A673 (cell line): ENCODE measurements at regions not wholly inside any gene's neighbourhood (a gene's known extent, or its start where the extent isn't known, plus 50 kb on each side); places are given as distances from the start of the nearest gene placed in this dataset.

Experiments
- BruUV-seq: library from RNA; stranded (reverse); fragments of 400-500 nt; replicated peaks from 2 replicates; lab custom pipeline; 2021; lab: Mats Ljungman, UMichigan
- CTCF ChIA-PET: fragments of 300-600 bp; sonication (Branson Sonifier 250); formaldehyde crosslinking; loops from one replicate; lab custom pipeline; 2022; ENCODE audit warnings: antibody characterized with exemption; lab: Charles Lee
- POLR2A ChIA-PET: fragments of 300-600 bp; sonication (Branson Sonifier 250); formaldehyde crosslinking; loops from one replicate; lab custom pipeline; 2022; ENCODE audit warnings: antibody characterized with exemption; ENCODE audit not compliant: low non-redundant PET; lab: Charles Lee
- DNase-seq: peaks from one replicate; pipeline ENCODE4 v3.0.0-alpha.2; 2015; ENCODE audit warnings: low spot score
- H3K27ac ChIP-seq: fragments of 200-600 bp; sonication (generic); 2 replicates; pipeline ENCODE4 v1.5.1; 2016; ENCODE audit warnings: mixed run types, low read depth, mild to moderate bottlenecking, mixed read lengths, antibody characterized with exemption, low read length; ENCODE audit not compliant: poor library complexity, severe bottlenecking
- H3K27me3 ChIP-seq: fragments of 200-600 bp; sonication (generic); replicated peaks from 2 replicates; pipeline ENCODE4 v1.6.1; 2017; ENCODE audit warnings: mixed run types, low read depth, mild to moderate bottlenecking, mixed read lengths, antibody characterized with exemption, low read length; ENCODE audit not compliant: insufficient read depth, poor library complexity
- H3K36me3 ChIP-seq: fragments of 200-600 bp; sonication (generic); 2 replicates; pipeline ENCODE4 v1.6.1; 2016; ENCODE audit warnings: mixed run types, mild to moderate bottlenecking, mixed read lengths, antibody characterized with exemption, low read length; ENCODE audit not compliant: insufficient read depth, poor library complexity, severe bottlenecking
- H3K4me1 ChIP-seq: fragments of 200-600 bp; sonication (generic); 2 replicates; pipeline ENCODE4 v1.6.1; 2017; ENCODE audit warnings: mixed run types, mild to moderate bottlenecking, mixed read lengths, antibody characterized with exemption, low read length; ENCODE audit not compliant: insufficient read depth, poor library complexity, severe bottlenecking
- H3K4me3 ChIP-seq: fragments of 200-600 bp; sonication (generic); 2 replicates; pipeline ENCODE4 v1.5.1; 2016; ENCODE audit warnings: low read depth, mixed run types, mild to moderate bottlenecking, mixed read lengths, low read length; ENCODE audit not compliant: poor library complexity, severe bottlenecking
- H3K9me3 ChIP-seq: fragments of 200-600 bp; sonication (generic); 2 replicates; pipeline ENCODE4 v1.6.1; 2016; ENCODE audit warnings: mixed run types, low read depth, mild to moderate bottlenecking, mixed read lengths, antibody characterized with exemption, low read length; ENCODE audit not compliant: poor library complexity, severe bottlenecking
- CTCF ChIP-seq: fragments of 300-800, 200-600 bp; sonication (generic); conservative IDR thresholded peaks from 2 replicates; pipeline ENCODE4 v1.5.1; 2017; ENCODE audit warnings: low read depth, mild to moderate bottlenecking, antibody characterized with exemption, low read length, moderate library complexity, mixed read lengths
- EZH2 ChIP-seq: fragments of 200-600 bp; sonication (generic); IDR thresholded peaks from 2 replicates; pipeline ENCODE4 v1.6.1; 2017; ENCODE audit warnings: borderline replicate concordance, low read depth, mild to moderate bottlenecking, mixed read lengths, antibody characterized with exemption, low read length; ENCODE audit not compliant: poor library complexity, severe bottlenecking
- intact Hi-C: fragments of 100-400 bp; cut with micrococcal nuclease; formaldehyde crosslinking; loops from one replicate; pipeline ENCODE4 v1.10.0; 2022; ENCODE audit not compliant: unreplicated experiment

- POLR2A ChIA-PET = no interaction called here
- TF ChIP-seq CTCF (no peak), EZH2 (no peak)
- no peaks in the 10 kb centered on the region for H3K9me3 ChIP-seq
- no peak overlapping the region for H3K4me3 ChIP-seq
- no TSS peak for BruUV-seq
- H3K27ac ChIP-seq = no peak overlapping the region
- H3K4me1 ChIP-seq = peaks cover 22% of the 10 kb centered on the region
- no peak for DNase-seq
- CTCF ChIA-PET = no interaction called here
- no peaks in the 10 kb centered on the region for H3K27me3 ChIP-seq
- intact Hi-C loops = no loop called here
- H3K36me3 ChIP-seq = no peaks in the 10 kb centered on the region
Measured at GRCh38 chr2:38438883-38439612, 62.0 kb upstream of the ATL2 start.

- TF ChIP-seq EZH2 (no peak), CTCF (no peak)
- DNase-seq = no peak
- Histone ChIP-seq H3K27me3 (no peaks in the 10 kb centered on the region), H3K4me1 (peaks cover 15% of the 10 kb centered on the region), H3K27ac (no peak overlapping the region), H3K4me3 (no peak overlapping the region), H3K36me3 (no peaks in the 10 kb centered on the region), H3K9me3 (no peaks in the 10 kb centered on the region)
- ChIA-PET POLR2A (no interaction called here), CTCF (no interaction called here)
- no TSS peak for BruUV-seq
- intact Hi-C loops = no loop called here
Measured at GRCh38 chr2:38438133-38438882, 61.2 kb upstream of the ATL2 start.

GRCh38 chr2:38436227-38436664, 59.2 kb upstream of the ATL2 start:
- Histone ChIP-seq H3K36me3 (no peaks in the 10 kb centered on the region), H3K27me3 (no peaks in the 10 kb centered on the region), H3K4me1 (peaks cover 5% of the 10 kb centered on the region), H3K4me3 (no peak overlapping the region), H3K9me3 (no peaks in the 10 kb centered on the region), H3K27ac (no peak overlapping the region)
- ChIA-PET POLR2A (no interaction called here), CTCF (no interaction called here)
- intact Hi-C loops = no loop called here
- no TSS peak for BruUV-seq
- TF ChIP-seq EZH2 = no peak
- no peak for TF ChIP-seq CTCF
- no peak for DNase-seq
